Caco-2 (cell line): ENCODE measurements at regions not wholly inside any gene's neighbourhood (a gene's known extent, or its start where the extent isn't known, plus 50 kb on each side); places are given as distances from the start of the nearest gene placed in this dataset.
"Not testable (repeated sequence)": the region's sequence is repeated elsewhere in the genome, so short reads cannot be mapped to it uniquely, and the experiment has no call there.

ENCODE experiments used
- BruUV-seq: library from RNA; stranded (reverse); fragments of 400-500 nt; replicated peaks from 2 replicates; lab custom pipeline; 2021; lab: Mats Ljungman, UMichigan
- CTCF ChIA-PET: fragments of 300-600 bp; sonication (Branson Sonifier 250); formaldehyde crosslinking; loops from one replicate; lab custom pipeline; 2022; ENCODE audit warnings: antibody characterized with exemption; lab: Charles Lee
- POLR2A ChIA-PET: fragments of 300-600 bp; sonication (Branson Sonifier 250); formaldehyde crosslinking; loops from one replicate; lab custom pipeline; 2022; ENCODE audit warnings: antibody characterized with exemption; lab: Charles Lee
- DNase-seq, 2 experiments: peaks; one replicate each; pipeline versions ENCODE4 v3.0.0 to v3.0.0-alpha.2; 2020 to 2022
- H3K27me3 ChIP-seq: replicated peaks from 2 replicates; pipeline ENCODE4 v1.6.0; 2011; ENCODE audit warnings: low read length; ENCODE audit not compliant: control insufficient read depth, insufficient read depth
- H3K36me3 ChIP-seq: 2 replicates; pipeline ENCODE4 v1.5.1; 2011; ENCODE audit warnings: low read length; ENCODE audit not compliant: control insufficient read depth, insufficient read depth
- H3K4me1 ChIP-seq: fragments of 250-450 bp; sonication (Bioruptor Pico); 2 replicates; pipeline ENCODE4 v1.5.1; 2020; ENCODE audit warnings: mild to moderate bottlenecking
- H3K4me3 ChIP-seq: 2 replicates; pipeline ENCODE4 v1.5.1; 2011; ENCODE audit warnings: low read depth, mild to moderate bottlenecking, control low read depth, low read length
- H3K9me3 ChIP-seq: fragments of 250-450 bp; sonication (Bioruptor Pico); 2 replicates; pipeline ENCODE4 v1.5.1; 2020; ENCODE audit warnings: mild to moderate bottlenecking, moderate library complexity
- H3K27ac Mint-ChIP-seq: one replicate; pipeline ENCODE4 v1.8.0; 2022; ENCODE audit warnings: mixed read lengths; ENCODE audit not compliant: unreplicated experiment
- H3K27me3 Mint-ChIP-seq: one replicate; pipeline ENCODE4 v1.8.0; 2022; ENCODE audit warnings: mixed read lengths; ENCODE audit not compliant: insufficient read depth, unreplicated experiment
- H3K36me3 Mint-ChIP-seq: one replicate; pipeline ENCODE4 v1.8.0; 2022; ENCODE audit warnings: mild to moderate bottlenecking, mixed read lengths; ENCODE audit not compliant: insufficient read depth, unreplicated experiment
- H3K4me1 Mint-ChIP-seq: one replicate; pipeline ENCODE4 v1.8.0; 2022; ENCODE audit warnings: low read depth, mixed read lengths; ENCODE audit not compliant: unreplicated experiment
- H3K4me3 Mint-ChIP-seq: one replicate; pipeline ENCODE4 v1.8.0; 2022; ENCODE audit warnings: mild to moderate bottlenecking, moderate library complexity, mixed read lengths; ENCODE audit not compliant: unreplicated experiment
- H3K9me3 Mint-ChIP-seq: one replicate; pipeline ENCODE4 v1.8.0; 2022; ENCODE audit warnings: mixed read lengths; ENCODE audit not compliant: unreplicated experiment
- intact Hi-C: fragments of 100-400 bp; cut with micrococcal nuclease; formaldehyde crosslinking; loops from one replicate; pipeline ENCODE4 v1.10.0; 2022; ENCODE audit not compliant: unreplicated experiment
- TF ChIP-seq, protein P1 (sequence below), 2 experiments: fragments of 200-600 bp in 1 of 2; IDR thresholded peaks; 1 replicate in 1 of 2; 2 replicates in 1 of 2; pipeline versions ENCODE4 v1.5.1 to v1.8.0; 2011 to 2022; ENCODE audit warnings: antibody characterized with exemption in 1 of 2, control low read depth in 1 of 2, inconsistent platforms in 1 of 2, low read depth in 1 of 2, low read length in 1 of 2, mild to moderate bottlenecking in 1 of 2, moderate library complexity in 1 of 2; ENCODE audit not compliant: insufficient read depth in 1 of 2, severe bottlenecking in 1 of 2, unreplicated experiment in 1 of 2

DNA sequence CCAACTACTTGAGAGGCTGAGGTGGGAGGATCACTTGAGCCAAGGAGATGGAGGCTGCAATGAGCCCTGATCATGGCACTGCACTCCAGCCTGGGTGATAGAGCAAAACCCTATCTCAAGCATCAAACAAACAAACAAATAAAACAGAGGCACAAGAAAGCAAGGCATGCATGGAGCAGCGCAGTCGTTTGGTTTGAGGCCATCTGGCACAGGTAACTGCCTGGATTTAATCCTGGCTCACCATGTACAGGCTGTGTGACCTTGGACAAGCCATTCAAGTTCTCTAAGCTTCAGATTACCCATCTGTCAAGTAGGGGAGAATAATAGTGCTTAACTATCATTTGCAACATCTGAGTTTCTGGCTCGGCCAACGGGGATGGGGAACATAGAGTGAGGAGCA is 270.3 kb upstream of the TEKT4 start:
- H3K36me3 Mint-ChIP-seq, H3K36me3 ChIP-seq, intact Hi-C loops, H3K4me3 ChIP-seq, H3K27ac Mint-ChIP-seq, H3K9me3 ChIP-seq, H3K4me1 Mint-ChIP-seq, DNase-seq, POLR2A ChIA-PET, H3K27me3 ChIP-seq, H3K9me3 Mint-ChIP-seq, H3K4me3 Mint-ChIP-seq, H3K27me3 Mint-ChIP-seq, CTCF ChIA-PET, H3K4me1 ChIP-seq, BruUV-seq: not testable (repeated sequence)

DNA sequence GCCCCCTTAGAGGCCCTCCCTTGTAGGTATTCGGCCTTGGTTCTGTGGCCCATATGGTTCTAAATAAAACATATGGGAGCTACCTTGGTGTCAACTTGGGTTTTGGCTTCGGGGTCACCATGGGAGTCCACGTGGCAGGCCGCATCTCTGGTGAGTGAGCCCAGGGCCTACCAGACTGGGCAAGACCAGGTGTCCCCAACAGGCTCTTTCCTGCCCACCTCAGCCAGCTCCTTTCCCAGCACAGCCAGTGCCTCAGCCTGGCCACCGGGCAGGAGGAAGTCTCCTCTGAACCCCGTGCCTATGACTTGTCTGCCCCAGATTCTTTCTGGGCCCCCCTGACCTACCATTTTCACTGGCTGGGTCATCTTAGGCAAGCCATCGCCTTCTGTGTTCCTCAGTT is 268.8 kb upstream of the TEKT4 start:
- no peaks in the 10 kb centered on the region for H3K36me3 Mint-ChIP-seq
- no peaks in the 10 kb centered on the region for H3K9me3 ChIP-seq

DNA sequence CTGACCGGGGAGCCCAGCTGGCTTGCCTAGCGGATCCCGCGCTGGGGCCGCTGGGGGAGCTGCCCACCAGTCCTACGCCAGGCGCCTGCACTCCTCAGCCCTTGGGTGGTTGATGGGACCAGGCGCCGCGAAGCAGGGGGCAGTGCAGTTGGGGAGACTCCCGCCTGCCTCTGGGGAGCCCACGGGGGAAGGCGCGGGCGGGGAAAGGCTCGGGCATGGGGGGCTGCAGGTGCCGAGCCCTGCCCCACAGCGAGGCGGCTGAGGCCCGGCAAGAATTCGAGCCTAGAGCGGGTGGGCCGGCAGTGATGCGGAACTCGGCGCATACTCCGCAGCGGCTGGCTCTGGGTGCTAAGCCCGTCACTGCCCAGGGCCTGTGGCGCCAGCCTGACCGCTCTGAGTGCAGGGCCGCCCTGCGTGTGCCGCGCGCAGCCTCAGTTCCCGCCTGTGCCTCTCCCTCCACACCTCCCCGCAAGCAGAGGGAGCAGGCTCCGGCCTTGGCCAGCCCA is 249.1 kb upstream of the TEKT4 start:
- Mint-ChIP-seq H3K36me3 (no peaks in the 10 kb centered on the region), H3K27ac (no peak overlapping the region), H3K4me3 (no peak overlapping the region), H3K27me3 (no peaks in the 10 kb centered on the region), H3K9me3 (no peaks in the 10 kb centered on the region), H3K4me1 (no peaks in the 10 kb centered on the region)
- TF ChIP-seq, protein P1, sequence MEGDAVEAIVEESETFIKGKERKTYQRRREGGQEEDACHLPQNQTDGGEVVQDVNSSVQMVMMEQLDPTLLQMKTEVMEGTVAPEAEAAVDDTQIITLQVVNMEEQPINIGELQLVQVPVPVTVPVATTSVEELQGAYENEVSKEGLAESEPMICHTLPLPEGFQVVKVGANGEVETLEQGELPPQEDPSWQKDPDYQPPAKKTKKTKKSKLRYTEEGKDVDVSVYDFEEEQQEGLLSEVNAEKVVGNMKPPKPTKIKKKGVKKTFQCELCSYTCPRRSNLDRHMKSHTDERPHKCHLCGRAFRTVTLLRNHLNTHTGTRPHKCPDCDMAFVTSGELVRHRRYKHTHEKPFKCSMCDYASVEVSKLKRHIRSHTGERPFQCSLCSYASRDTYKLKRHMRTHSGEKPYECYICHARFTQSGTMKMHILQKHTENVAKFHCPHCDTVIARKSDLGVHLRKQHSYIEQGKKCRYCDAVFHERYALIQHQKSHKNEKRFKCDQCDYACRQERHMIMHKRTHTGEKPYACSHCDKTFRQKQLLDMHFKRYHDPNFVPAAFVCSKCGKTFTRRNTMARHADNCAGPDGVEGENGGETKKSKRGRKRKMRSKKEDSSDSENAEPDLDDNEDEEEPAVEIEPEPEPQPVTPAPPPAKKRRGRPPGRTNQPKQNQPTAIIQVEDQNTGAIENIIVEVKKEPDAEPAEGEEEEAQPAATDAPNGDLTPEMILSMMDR (IDR thresholded peaks at IDR 0.05; ENCODE audit: insufficient read depth in 1 of 2, low read depth in 1 of 2, low read length in 1 of 2, severe bottlenecking in 1 of 2, unreplicated experiment in 1 of 2) = no peak
- Histone ChIP-seq H3K36me3 (no peaks in the 10 kb centered on the region), H3K9me3 (no peaks in the 10 kb centered on the region), H3K27me3 (no peaks in the 10 kb centered on the region), H3K4me1 (no peaks in the 10 kb centered on the region), H3K4me3 (no peak overlapping the region)
- POLR2A ChIA-PET = no interaction called here
- CTCF ChIA-PET = no interaction called here
- DNase-seq = no peak
- no TSS peak for BruUV-seq
- intact Hi-C loops = no loop called here

More for the DNA sequence above, 268.8 kb upstream of the TEKT4 start:
- H3K4me1 Mint-ChIP-seq = no peaks in the 10 kb centered on the region
- TF ChIP-seq, protein P1 (IDR thresholded peaks at IDR 0.05; ENCODE audit: insufficient read depth in 1 of 2, low read depth in 1 of 2, low read length in 1 of 2, severe bottlenecking in 1 of 2, unreplicated experiment in 1 of 2) = no peak
- Histone ChIP-seq H3K36me3 (no peaks in the 10 kb centered on the region), H3K27me3 (no peaks in the 10 kb centered on the region), H3K4me3 (no peak overlapping the region), H3K4me1 (no peaks in the 10 kb centered on the region)
- no TSS peak for BruUV-seq
- no peak overlapping the region for H3K27ac Mint-ChIP-seq
- no peaks in the 10 kb centered on the region for H3K9me3 Mint-ChIP-seq
- CTCF ChIA-PET = no interaction called here
- POLR2A ChIA-PET = no interaction called here
- H3K4me3 Mint-ChIP-seq = no peak overlapping the region
- DNase-seq = no peak
- no peaks in the 10 kb centered on the region for H3K27me3 Mint-ChIP-seq
- intact Hi-C loops = no loop called here

DNA sequence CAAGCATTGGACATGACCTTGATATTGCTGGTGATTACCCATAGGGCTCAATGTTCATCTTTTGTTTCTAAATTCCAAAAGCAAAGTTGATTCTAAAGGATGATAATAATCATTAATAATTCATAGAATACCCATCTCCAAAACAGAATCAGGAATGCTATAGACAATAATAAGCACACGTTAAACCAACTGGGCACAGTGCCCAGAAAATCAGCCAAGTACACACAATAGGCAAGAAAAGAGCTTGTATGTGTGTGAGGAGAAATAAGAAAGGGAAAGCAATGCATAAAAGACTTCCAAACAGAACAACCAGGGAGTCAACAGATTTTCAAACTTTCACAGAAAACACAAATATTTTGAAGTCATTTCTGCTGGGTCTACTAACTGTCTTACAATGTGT is 242.3 kb upstream of the TEKT4 start:
- BruUV-seq, H3K36me3 ChIP-seq, POLR2A ChIA-PET, DNase-seq, intact Hi-C loops, H3K27me3 Mint-ChIP-seq, H3K4me1 Mint-ChIP-seq, CTCF ChIA-PET, H3K36me3 Mint-ChIP-seq, H3K4me3 Mint-ChIP-seq, H3K27me3 ChIP-seq, H3K4me1 ChIP-seq, H3K4me3 ChIP-seq, H3K27ac Mint-ChIP-seq, H3K9me3 ChIP-seq, H3K9me3 Mint-ChIP-seq: not testable (repeated sequence)

DNA sequence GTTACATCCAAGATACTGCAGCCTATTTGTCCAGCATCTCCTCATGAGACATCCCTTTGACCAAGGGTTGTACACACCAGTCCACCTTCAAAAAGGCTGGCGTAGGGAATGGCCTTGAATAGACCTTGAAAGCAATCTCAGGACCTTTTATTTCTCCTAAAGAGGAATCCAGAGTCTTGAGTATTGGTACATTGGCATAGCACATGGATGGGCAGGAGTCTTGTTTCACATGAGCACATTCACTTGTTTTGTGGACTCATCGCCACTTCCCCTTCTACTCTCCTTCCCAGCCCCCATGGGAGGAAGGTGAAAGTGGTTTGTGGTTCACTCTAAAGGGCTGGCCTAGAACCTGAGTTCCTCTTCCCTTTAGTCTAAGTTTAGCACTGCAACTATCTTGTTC is 229.8 kb upstream of the TEKT4 start:
- intact Hi-C loops, H3K36me3 Mint-ChIP-seq, H3K4me1 Mint-ChIP-seq, H3K27me3 ChIP-seq, H3K4me3 ChIP-seq, H3K4me3 Mint-ChIP-seq, CTCF ChIA-PET, H3K9me3 Mint-ChIP-seq, H3K36me3 ChIP-seq, H3K27ac Mint-ChIP-seq, BruUV-seq, H3K27me3 Mint-ChIP-seq, H3K9me3 ChIP-seq, POLR2A ChIA-PET, DNase-seq, H3K4me1 ChIP-seq: not testable (repeated sequence)

DNA sequence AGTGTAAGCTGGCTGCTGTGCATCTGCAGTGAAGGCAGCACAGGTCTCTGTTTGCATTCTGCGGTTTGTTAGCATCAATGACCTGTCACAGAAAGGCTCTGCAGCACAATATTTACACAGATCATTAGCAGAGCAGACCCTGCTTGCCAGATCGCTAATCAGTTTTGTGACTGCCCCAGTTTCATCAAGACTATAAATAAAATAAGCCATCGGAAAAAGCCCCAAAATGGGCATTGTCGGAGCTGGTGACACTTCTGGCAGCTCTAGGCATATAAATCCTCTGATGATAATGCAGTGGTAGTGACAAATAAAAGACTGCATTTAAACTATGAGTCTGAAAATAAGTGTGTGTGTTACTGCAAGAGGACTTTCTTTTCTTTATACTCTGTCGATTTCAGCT is 219.1 kb upstream of the TEKT4 start:
- H3K36me3 Mint-ChIP-seq, H3K4me1 Mint-ChIP-seq, CTCF ChIA-PET, H3K27ac Mint-ChIP-seq, H3K4me1 ChIP-seq, H3K4me3 ChIP-seq, H3K27me3 ChIP-seq, H3K27me3 Mint-ChIP-seq, DNase-seq, H3K9me3 Mint-ChIP-seq, BruUV-seq, H3K4me3 Mint-ChIP-seq, H3K9me3 ChIP-seq, POLR2A ChIA-PET, intact Hi-C loops, H3K36me3 ChIP-seq: not testable (repeated sequence)
